Ramos (cell line): ENCODE measurements at regions not wholly inside any gene's neighbourhood (a gene's known extent, or its start where the extent isn't known, plus 50 kb on each side); places are given as distances from the start of the nearest gene placed in this dataset.
"Not testable (repeated sequence)": the region's sequence is repeated elsewhere in the genome, so short reads cannot be mapped to it uniquely, and the experiment has no call there.

Source experiments
- in situ Hi-C: fragments of 300-500 bp; cut with MboI; formaldehyde crosslinking; loops from one replicate; pipeline ENCODE4 v1.14.3; 2022; ENCODE audit warnings: low sequenced_read_pairs; ENCODE audit not compliant: unreplicated experiment

DNA sequence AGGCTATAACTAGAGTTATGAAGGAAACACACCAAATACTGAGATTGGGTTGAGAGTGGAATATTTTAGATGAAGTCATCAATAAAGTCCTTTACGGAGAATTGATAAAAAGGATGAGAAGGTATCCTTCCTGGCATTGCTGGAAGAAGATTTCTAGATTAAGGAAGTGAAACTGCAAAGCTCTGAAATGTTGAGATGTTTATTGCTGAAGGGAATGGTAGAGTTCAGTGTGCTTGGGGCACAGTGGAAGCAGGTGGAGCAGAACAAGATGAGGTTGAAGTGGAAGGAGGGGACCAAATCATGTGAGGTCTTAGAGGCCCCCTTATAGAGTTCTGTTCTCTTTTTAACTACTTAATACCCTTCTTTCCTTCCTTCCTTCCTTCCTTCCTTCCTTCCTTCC, 848.5 kb downstream of the RAB28 start:
- in situ Hi-C loops, result no loop called here

DNA sequence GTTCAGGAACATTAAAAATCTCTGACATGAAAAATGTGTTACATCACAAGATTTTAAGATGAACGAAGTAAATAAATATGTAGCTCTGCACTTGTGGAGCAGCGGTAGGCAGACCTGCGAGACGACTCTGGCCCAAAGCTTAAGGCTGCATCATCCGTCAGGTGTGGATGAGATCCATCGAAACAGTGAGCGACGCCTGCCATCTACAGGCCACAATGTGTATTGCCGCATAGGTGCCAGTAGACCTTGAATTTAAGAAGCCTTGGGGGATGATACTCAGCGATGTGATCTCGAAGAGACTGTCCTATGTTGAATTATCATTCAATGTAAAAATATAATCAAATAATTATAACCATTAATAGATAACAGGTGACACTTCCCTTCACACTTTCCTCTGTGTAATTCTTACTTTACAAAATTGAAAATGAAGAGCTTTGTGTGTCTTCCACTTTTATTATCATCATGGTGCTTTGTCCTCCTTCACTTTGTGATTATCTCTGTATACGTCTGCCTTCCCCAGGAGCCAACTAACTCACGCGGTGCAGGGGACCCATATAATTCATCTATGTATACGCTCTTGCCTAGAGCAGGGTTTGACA, 851.0 kb downstream of the RAB28 start:
- in situ Hi-C loops, result no loop called here

DNA sequence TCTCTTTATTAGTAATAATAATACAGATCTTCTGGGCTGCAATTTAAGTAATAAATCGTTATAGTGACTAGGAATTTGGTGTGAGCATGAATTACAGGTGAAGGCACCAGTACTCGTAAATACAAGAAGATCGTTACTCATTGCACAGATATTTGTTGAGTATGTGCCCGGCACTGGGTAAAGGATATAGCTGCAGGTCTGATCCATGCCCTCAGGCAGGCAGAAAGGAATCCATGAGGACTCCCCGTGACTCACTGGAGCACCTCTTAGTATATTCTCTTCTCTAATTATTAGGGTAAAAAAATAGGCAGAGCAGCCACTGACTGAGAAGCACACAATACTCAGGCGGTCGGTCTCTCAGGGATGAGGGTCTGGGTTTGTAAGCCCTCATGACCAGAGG, 868.3 kb downstream of the RAB28 start:
- in situ Hi-C loops, result no loop called here

DNA sequence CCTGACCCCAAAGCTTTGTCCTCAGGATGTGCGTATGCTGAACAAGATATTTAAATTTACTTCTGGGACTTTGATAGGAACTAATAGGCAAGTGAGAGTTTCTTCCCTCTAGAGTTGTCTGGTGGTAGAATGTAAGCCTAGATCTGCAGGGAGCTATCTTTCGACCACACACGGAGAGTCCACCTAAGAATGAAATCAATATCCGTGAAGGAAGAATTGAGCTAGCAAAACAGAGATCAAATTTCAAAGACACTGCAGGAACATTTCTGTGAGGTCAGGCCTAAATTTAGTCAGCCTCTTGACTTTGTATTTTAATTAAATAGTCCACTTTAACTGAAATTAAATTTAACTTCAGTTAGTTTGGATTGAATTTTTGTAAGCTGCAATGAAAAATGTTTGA, 871.3 kb downstream of the RAB28 start:
- in situ Hi-C loops, result no loop called here

DNA sequence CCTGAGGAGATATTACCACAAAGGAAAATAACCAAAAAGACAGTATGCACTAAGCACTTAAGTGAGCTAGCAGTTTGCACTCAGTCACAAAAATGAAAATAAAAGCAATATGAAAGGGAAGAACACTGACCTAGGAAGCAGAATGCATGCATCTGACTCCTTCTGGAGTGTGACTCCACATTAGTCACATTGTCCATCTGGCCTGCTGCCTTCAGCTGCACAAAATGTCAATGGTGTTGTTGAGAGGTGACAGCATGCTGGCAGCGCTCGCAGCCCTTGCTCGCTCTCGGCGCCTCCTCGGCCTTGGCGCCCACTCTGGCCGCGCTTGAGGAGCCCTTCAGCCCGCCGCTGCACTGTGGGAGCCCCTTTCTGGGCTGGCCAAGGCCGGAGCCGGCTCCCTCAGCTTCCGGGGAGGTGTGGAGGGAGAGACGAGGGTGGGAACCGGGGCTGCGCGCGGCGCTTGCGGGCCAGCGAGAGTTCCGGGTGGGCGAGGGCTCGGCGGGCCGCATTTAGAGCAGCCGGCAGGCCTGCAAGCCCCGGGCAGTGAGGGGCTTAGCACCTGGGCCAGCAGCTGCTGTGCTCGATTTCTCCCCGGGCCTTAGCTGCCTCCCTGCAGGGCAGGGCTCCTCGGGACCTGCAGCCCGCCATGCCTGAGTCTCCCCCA, 874.8 kb downstream of the RAB28 start:
- in situ Hi-C loops, result not testable (repeated sequence)

DNA sequence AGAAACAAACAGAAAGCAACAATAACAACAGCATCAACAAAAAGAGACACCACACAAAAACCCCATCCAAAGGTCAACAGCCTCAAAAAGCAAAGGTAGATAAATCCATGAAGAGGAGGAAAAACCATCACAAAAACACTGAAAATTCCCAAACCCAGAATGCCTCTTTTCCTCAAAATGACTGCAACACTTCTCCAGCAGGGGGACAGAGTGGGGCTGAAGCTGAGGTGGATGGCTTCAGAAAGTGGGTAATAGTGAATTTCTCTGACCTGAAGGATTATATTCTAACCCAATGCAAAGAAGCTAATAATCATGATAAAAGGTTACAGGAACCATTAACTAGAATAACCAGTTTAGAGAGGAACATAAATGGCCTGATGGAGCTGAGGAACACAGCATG, 888.2 kb downstream of the RAB28 start:
- in situ Hi-C loops, result no loop called here

DNA sequence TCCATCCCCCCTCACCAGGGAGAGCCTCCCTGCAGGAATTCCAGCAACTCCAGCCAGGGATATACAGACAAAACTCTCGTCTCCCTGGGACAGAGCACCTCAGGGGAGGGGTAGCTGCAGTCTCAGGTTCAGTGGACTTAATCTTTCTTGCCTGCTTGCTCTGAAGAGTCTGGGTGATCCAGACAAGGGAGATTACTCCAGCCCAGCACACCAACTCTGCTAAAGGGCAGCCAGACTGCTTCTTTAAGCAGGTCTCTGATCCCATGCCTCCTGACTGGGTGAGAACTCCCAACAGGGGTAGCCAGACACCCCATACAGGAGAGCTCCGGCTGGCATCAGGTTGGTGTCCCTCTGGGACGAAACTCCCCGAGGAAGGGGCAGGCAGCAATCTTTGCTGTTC, 888.7 kb downstream of the RAB28 start:
- in situ Hi-C loops, result no loop called here

DNA sequence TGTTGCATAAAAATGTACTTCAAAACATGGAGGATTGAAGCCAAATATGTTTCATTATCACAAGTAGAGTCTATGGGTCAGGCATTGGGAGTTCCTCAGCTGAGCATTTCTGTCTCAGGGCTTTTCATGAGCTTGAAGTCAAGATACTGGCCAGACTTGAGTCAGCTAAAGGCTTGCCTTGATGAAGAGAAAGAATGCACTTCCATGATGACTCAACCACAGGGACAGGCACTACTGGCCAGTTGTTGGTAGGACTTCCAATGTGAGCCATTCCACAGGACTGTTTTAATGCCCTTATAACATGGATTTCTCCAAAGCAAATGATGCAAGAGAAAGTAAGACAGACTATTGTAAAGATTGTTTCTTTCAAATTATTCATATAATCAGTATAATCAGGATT, 895.6 kb downstream of the RAB28 start:
- in situ Hi-C loops, result no loop called here

DNA sequence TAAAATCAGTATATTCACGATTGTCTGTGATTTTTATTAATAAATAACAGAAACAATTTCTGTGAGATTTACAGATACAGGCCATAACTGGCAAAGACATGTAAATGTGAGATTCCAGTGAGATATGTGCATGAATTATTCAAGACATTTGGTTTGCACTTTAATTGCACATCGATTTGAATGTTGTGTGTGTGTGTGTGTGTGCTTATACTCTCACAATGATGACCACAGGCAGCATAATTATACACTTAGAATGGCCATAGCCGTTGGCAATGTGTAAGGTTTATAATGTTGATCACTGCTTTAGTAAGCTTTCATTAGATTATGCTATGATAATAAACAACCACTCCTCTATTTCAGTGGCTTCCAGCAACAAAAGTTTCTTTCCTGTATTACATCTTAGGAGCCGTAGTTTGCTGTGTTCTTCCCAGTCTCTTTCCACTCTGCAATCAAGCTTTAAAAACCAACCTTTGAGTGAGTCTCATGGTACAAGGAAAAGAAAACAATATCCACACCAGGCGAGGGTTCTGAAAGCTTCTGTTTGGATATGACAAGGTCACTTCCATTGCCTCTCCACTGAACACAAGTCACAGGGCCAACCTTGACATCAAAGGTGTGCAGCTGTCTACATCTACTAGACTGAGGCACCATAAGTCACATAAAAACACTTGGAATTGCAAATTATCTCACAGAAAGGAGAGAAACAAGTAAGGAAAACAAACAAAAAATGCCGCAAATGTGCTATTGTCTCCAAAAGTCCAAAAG, 897.7 kb downstream of the RAB28 start:
- in situ Hi-C loops, result no loop called here

DNA sequence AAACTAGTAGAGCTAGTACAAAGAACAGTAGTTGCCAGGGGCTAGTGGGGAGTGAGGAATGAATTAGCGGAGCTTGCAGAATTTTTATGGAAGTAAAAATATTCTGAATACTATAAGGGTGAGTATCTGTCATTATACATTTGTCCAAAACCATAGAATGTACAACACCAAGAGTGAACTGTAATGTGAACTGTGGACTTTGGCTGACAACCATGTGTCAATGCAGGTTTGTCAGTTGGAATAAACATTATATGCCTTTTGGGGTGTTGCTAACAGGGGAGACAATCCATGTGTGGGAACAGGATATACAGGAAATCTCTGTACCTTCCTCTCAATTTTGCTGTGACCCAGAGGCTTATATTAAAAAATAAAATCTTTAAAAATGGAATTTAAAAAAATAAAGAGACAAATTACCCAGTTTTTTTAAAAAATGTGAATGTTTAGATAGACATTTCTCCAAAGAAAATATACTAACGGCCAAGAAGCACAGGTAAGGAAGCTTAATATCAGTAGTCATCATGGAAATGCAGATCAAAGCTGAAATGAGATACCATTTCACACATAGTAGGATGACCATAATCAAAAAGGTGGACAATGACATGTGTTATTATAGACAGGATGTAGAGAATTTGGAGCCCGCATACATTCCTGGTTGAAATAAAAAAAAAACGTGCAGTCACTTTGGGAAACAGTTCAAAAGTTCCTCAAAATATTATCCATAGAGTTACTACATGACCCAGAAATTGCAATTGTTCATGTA, 899.8 kb downstream of the RAB28 start:
- in situ Hi-C loops, result no loop called here

DNA sequence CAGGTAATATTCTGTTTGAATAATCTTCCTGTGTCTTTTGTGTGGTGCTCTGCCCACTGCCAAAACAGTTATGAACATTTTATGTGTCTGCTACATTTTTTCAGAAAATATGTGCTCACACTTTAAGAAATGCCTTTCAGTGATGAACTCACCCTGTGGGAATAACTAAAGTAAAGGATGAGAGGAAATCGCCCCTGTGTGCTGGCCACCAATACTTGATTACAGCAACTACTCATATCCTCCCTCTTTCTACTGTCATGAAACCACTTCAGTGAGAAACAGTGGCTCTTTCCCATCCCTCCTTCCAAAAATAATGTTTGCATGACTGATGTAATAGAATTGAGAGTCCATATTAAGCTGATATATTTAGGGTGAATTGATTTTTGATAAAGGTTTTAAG, 900.9 kb downstream of the RAB28 start:
- in situ Hi-C loops, result no loop called here

DNA sequence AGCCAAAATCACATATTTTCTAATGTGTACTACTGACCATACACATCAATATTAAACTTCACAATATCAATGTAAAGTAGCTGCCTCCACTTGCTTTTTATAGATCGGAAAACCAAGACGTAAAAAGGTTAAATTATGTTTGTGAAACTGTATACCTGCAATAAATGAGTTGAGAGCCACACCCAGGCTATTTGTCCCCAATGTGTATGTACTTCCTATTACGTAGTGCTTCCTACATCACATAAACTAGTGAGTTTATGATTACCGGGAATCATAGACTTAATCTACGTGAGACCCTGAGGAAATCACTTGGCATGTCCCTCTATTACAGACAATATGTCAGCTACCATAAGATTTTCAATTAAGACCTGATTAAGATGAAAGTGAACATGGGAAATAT, 903.4 kb downstream of the RAB28 start:
- in situ Hi-C loops, result no loop called here

DNA sequence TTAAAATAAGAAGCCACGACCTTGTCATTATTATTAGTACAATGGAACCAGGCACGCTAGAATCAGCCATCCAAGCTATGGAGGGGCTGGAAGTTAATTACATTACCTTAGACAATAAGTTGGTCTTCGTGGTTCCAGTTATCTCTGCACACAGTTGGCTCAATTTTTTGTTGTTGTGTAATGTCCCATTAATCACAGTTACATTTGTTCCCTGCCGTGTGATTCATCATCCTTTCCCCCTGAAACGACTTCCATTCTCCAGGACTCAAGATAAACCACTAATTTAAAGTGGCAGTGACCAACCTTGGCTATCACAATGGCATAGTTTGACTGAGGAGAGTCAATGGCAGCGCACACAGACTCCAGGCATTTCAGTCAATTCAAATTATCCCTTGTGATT, 905.0 kb downstream of the RAB28 start:
- in situ Hi-C loops, result no loop called here

DNA sequence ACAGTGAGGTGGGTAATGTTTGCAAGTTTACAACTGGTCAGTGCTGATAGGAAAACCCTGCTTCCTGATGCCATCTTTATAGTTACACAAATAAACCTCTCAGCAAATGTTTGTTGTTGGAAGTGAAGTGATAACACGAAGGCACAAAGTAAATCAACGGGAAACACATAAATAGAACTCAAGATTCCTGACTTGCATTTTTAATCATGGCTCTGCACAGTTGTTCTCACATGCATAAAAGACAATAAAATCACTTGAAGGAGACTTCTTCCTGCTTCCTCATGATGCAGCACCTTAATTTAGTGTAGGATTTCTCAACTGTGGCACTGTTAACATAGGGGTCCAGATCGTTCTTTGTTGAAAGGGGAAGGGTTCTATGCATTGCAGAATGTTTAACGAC, 907.7 kb downstream of the RAB28 start:
- in situ Hi-C loops, result no loop called here

DNA sequence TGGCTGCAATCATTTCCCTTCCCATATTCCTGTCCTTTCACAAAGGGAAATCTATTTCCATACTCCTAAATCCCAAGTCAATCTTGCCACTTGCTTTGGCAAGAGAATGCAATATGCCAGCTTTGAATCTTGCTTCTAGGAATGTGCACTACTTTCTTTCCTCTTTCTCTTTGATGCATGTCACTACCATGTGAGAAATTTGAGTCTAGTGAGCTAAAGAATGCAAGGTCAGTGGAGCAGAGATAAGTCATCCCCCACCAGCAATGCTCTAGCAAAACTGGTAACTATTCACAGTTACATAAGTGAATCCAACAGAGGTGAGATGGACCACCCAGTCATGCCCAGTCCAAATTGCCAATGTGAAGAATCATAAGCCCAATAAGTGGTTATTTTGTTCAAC, 910.4 kb downstream of the RAB28 start:
- in situ Hi-C loops, result no loop called here

DNA sequence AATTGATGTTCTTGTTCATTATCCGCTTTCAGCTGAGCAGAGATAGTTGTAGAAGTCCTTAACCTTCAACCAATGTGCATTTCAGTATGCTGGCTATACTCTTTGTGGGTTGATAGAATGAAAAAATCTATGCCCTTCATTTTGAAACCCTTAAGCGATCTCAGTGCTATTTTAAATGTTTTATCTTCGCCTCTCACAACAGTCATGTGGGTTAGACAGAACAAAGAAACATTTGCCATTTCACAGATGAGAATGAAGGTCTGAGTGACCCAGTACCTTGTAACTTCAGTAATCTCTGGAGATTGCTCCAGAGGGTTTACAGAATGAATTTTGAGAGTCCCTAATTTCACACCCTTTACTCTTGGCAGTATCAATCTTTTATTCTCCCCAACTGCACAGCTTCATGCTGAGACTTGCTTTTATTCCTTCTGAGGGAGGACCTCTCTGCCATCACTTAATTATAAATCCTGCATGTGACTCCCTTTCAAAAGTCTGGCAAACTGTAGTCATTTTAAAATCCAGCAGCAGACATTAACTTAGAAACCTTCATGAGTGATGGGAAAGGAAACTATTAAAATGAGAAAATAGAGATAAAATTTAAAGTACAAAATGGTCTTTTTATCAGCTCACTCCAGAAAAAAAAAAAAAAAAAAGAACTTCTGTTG, 921.5 kb downstream of the RAB28 start:
- in situ Hi-C loops, result no loop called here

DNA sequence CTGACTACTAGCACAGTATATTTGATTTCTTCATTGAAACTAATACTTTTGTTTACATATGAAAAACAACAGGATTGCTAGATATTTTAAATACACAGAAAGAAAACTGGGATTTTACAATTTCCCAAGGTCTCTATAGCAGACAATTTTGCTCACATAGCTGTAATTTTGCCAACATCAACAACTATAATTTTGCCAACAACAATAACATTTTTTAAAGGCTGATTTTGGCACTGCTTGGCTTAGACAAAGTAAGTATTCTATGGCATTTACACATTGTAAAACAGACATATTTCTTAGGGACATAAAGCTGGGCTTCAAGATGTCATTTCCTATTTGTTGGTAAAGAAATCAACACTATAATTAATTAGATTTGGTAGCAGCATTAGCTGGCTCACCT, 922.1 kb downstream of the RAB28 start:
- in situ Hi-C loops, result no loop called here

DNA sequence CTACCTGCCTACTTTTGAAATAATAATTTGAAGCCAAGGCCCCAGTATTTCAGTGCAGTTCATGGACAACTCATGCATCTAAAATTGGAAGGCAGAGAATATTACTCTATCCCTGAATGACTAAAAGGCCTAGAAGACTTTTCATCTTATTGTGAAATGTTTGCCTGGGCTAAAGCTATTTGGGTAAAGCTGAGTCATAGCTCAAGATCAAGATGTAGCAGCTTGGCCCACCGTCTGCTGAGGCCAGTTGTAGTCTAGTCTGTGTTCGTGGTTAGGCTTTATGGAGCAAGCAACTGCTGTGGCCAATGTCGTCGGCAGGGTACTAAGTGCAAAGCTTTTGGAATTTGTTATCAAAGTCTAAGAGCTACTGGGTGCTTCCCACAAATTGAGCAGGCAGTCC, 929.1 kb downstream of the RAB28 start:
- in situ Hi-C loops, result no loop called here

DNA sequence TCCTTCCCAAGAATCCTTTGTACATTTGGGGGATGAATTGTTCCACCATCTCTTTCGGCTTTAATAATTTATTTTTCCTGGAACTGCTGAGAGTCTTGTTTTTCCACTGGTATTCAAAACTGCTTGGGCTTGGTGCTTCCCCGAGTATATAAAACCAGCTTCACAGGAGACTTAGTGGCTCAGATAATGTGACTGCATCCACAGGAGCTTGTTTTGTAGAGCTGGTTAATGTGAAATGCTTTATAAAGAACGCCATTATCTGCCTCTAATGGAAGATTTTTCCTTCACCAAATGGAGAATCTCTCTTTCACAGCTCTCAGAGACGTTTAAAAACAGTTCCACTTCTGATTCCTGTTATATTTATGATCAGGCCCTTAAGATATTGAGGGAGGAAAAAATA, 935.5 kb downstream of the RAB28 start:
- in situ Hi-C loops, result no loop called here

DNA sequence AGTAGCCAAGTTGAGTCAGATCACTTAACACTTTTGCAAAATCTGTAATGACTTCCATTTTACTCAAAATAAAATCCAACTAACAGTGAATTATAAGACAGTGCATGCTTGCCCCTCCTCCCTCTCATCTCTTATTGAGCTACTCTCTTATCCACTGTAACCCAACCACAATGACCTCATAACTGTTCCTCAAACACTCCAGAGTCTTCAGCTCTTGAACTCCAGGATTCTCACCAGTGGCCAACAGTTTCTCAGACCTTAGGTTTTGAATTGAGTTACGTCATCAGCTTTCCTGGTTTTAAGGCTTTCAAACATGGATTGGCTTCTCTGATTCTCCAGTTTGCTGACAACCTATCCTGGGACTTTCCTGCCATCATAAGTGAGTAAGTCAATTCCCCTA, 938.3 kb downstream of the RAB28 start:
- in situ Hi-C loops, result no loop called here

DNA sequence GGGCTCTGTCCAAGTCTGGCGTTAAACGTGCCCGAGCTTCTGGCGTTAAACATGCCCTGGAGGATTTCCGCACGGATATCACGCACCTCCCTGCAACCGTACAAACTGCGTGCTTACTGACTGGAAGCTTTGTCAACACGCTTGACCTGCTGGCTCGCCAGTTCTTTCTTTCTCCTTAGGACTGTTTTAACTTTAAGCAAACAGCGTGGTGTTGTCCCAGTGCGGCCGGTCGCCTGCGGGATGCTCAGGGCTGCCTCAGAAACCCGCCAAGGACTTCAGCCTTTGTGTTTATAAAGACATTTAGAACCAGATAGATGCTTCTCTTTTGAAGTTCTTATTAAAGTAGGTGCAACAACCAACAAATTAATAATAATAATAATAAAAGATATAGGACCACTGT, 946.0 kb downstream of the RAB28 start:
- in situ Hi-C loops, result no loop called here
